WTC11 (cell line): ENCODE measurements at regions not wholly inside any gene's neighbourhood (a gene's known extent, or its start where the extent isn't known, plus 50 kb on each side); places are given as distances from the start of the nearest gene placed in this dataset.

Experiments used
- ATAC-seq: fragments of 200-7000 bp; cut with Tn5 transposase; 2 replicates; pipeline ENCODE4 v1.10.0; 2021; ENCODE audit warnings: mild to moderate bottlenecking, moderate library complexity
- CTCF ChIA-PET: fragments of 300-600 bp; sonication (Branson Sonifier 250); formaldehyde crosslinking; loops from one replicate; lab custom pipeline; 2021; ENCODE audit warnings: antibody characterized with exemption; lab: Charles Lee
- POLR2A ChIA-PET: fragments of 350-600 bp; sonication (Branson Sonifier 250); formaldehyde crosslinking; loops from one replicate; lab custom pipeline; 2021; ENCODE audit warnings: antibody characterized with exemption; lab: Charles Lee
- DNase-seq: peaks from one replicate; pipeline ENCODE4 v3.0.0; 2021; ENCODE audit warnings: low spot score
- H3K27ac Mint-ChIP-seq: 2 replicates; pipeline ENCODE4 v1.8.0; 2021; ENCODE audit warnings: mixed read lengths
- H3K27me3 Mint-ChIP-seq: 2 replicates; pipeline ENCODE4 v1.8.0; 2021; ENCODE audit warnings: low read depth, mild to moderate bottlenecking, moderate library complexity, mixed read lengths
- H3K36me3 Mint-ChIP-seq: 2 replicates; pipeline ENCODE4 v1.8.0; 2021; ENCODE audit warnings: mixed read lengths
- H3K4me1 Mint-ChIP-seq: 2 replicates; pipeline ENCODE4 v1.8.0; 2022; ENCODE audit warnings: mixed read lengths
- H3K4me3 Mint-ChIP-seq: 2 replicates; pipeline ENCODE4 v1.8.0; 2021; ENCODE audit warnings: mild to moderate bottlenecking, moderate library complexity, mixed read lengths
- H3K9me3 Mint-ChIP-seq: 2 replicates; pipeline ENCODE4 v1.8.0; 2021; ENCODE audit warnings: mixed read lengths
- AR ChIP-seq: fragments of 250-450 bp; sonication (Bioruptor Pico); IDR thresholded peaks from 2 replicates; pipeline ENCODE4 v1.9.0; 2021; ENCODE audit warnings: mild to moderate bottlenecking
- ATF6 ChIP-seq: sonication (generic); formaldehyde crosslinking; IDR thresholded peaks from 2 replicates; pipeline ENCODE4 v1.8.1; 2023; ENCODE audit warnings: mild to moderate bottlenecking, missing genetic modification reagents
- CREB1 ChIP-seq: sonication (generic); formaldehyde crosslinking; IDR thresholded peaks from 2 replicates; pipeline ENCODE4 v1.8.0; 2023; ENCODE audit warnings: mild to moderate bottlenecking, missing genetic modification reagents
- CREM ChIP-seq: sonication (generic); formaldehyde crosslinking; IDR thresholded peaks from 2 replicates; pipeline ENCODE4 v1.8.1; 2022; ENCODE audit warnings: mild to moderate bottlenecking, missing genetic modification reagents, moderate library complexity
- E2F5 ChIP-seq: sonication (generic); formaldehyde crosslinking; IDR thresholded peaks from 2 replicates; pipeline ENCODE4 v1.8.1; 2022; ENCODE audit warnings: mild to moderate bottlenecking, moderate library complexity, missing genetic modification reagents
- ERG ChIP-seq: fragments of 250-450 bp; sonication (Bioruptor Pico); IDR thresholded peaks from 2 replicates; pipeline ENCODE4 v1.8.0; 2021; ENCODE audit warnings: mild to moderate bottlenecking
- FOXJ3 ChIP-seq: sonication (generic); formaldehyde crosslinking; IDR thresholded peaks from 2 replicates; pipeline ENCODE4 v1.9.0; 2021; ENCODE audit warnings: missing genetic modification reagents, mild to moderate bottlenecking, borderline replicate concordance
- FOXK1 ChIP-seq: sonication (generic); formaldehyde crosslinking; IDR thresholded peaks from 2 replicates; pipeline ENCODE4 v1.8.0; 2022; ENCODE audit warnings: mild to moderate bottlenecking, moderate library complexity, missing genetic modification reagents
- FOXP1 ChIP-seq: sonication (generic); formaldehyde crosslinking; IDR thresholded peaks from 2 replicates; pipeline ENCODE4 v1.8.0; 2022; ENCODE audit warnings: missing genetic modification reagents, mild to moderate bottlenecking, moderate library complexity, borderline replicate concordance
- NFE2L1 ChIP-seq: sonication (generic); formaldehyde crosslinking; IDR thresholded peaks from 2 replicates; pipeline ENCODE4 v1.8.1; 2023; ENCODE audit warnings: missing genetic modification reagents
- SP1 ChIP-seq: sonication (generic); formaldehyde crosslinking; conservative IDR thresholded peaks from 2 replicates; pipeline ENCODE4 v1.8.1; 2022; ENCODE audit warnings: missing genetic modification reagents
- STAT6 ChIP-seq: sonication (generic); formaldehyde crosslinking; conservative IDR thresholded peaks from 2 replicates; pipeline ENCODE4 v1.8.1; 2023; ENCODE audit warnings: mild to moderate bottlenecking, low read depth, missing genetic modification reagents, moderate library complexity
- TCF7 ChIP-seq: sonication (generic); formaldehyde crosslinking; IDR thresholded peaks from 2 replicates; pipeline ENCODE4 v1.8.0; 2022; ENCODE audit warnings: mild to moderate bottlenecking, low read depth, missing genetic modification reagents, moderate library complexity
- TEAD4 ChIP-seq: sonication (generic); formaldehyde crosslinking; IDR thresholded peaks from 2 replicates; pipeline ENCODE4 v1.8.0; 2022; ENCODE audit warnings: mild to moderate bottlenecking, missing genetic modification reagents
- ZNF121 ChIP-seq: sonication (generic); formaldehyde crosslinking; IDR thresholded peaks from 2 replicates; pipeline ENCODE4 v1.8.0; 2023; ENCODE audit warnings: missing genetic modification reagents
- ZNF396 ChIP-seq: fragments of 250-450 bp; sonication (Bioruptor Pico); IDR thresholded peaks from 2 replicates; pipeline ENCODE4 v1.8.0; 2021; ENCODE audit warnings: mild to moderate bottlenecking, moderate library complexity, borderline replicate concordance

GRCh38 chrX:121323337-121323736 is 275.9 kb downstream of the GLUD2 start:
- POLR2A ChIA-PET = no interaction called here
- CTCF ChIA-PET = interaction anchor here (1.1 kb wide), 1 partner anchor 9 kb away, joined by 5 read pairs; no protein-coding TSS in a partner anchor
- Mint-ChIP-seq H3K27me3 (no peaks in the 10 kb centered on the region), H3K9me3 (no peaks in the 10 kb centered on the region), H3K4me1 (no peaks in the 10 kb centered on the region), H3K36me3 (no peaks in the 10 kb centered on the region), H3K4me3 (no peak overlapping the region), H3K27ac (no peak overlapping the region)
- DNase-seq = no peak
- TF ChIP-seq FOXJ3 (CRISPR knock-in tag) (no peak), ZNF396 (CRISPR knock-in tag) (no peak), FOXK1 (no peak), CREM (CRISPR knock-in tag) (no peak), STAT6 (CRISPR knock-in tag) (no peak), TCF7 (CRISPR knock-in tag) (no peak)
- no peak for ATAC-seq

- ATAC-seq = peak; percentile 76
- Mint-ChIP-seq H3K27me3 (no peaks in the 10 kb centered on the region), H3K4me1 (peaks cover 21% of the 10 kb centered on the region), H3K27ac (no peak overlapping the region), H3K36me3 (no peaks in the 10 kb centered on the region)
- no peak for TF ChIP-seq AR
- TF ChIP-seq ZNF121 (CRISPR knock-in tag) = no peak
- no peak for TF ChIP-seq NFE2L1 (CRISPR knock-in tag)
- TF ChIP-seq FOXP1 = no peak
- TF ChIP-seq ERG = no peak
- no peak for TF ChIP-seq SP1
- no peak for TF ChIP-seq E2F5
- no peak for TF ChIP-seq TEAD4 (CRISPR knock-in tag)
- no peak for TF ChIP-seq ATF6
- TF ChIP-seq CREB1 (CRISPR knock-in tag) = no peak
- TF ChIP-seq, all 79 proteins: peak for 0
- ChIA-PET CTCF (interaction anchor here (0.5 to 3.1 kb wide), 8 partner anchors 9 to 477 kb away, joined by 3 to 16 read pairs (median 3); no protein-coding TSS in a partner anchor), POLR2A (no interaction called here)
- H3K4me3 Mint-ChIP-seq = no peak overlapping the region
- no peaks in the 10 kb centered on the region for H3K9me3 Mint-ChIP-seq
- DNase-seq = no peak
These were observed 286.5 kb downstream of the GLUD2 start for GRCh38 chrX:121333942-121334341.
